ENCODE measurements at regions not wholly inside any gene's neighbourhood (a gene's known extent, or its start where the extent isn't known, plus 50 kb on each side); places are given as distances from the start of the nearest gene placed in this dataset.

GRCh38 chr4:67091673-67092072 lies 453.6 kb downstream of the CENPC start:
- Histone ChIP-seq H3K9ac (ENCODE audit: control insufficient read depth, extremely low read depth, insufficient read depth, low read length) (no peak overlapping the region), H3K79me2 (ENCODE audit: control insufficient read depth, insufficient read depth, low read length) (no peaks in the 10 kb centered on the region), H3K4me1 (ENCODE audit: control insufficient read depth, extremely low read depth, insufficient read depth, low read length) (no peaks in the 10 kb centered on the region), H3K27ac (ENCODE audit: control insufficient read depth, insufficient read depth, low read length) (no peak overlapping the region), H3K27me3 (ENCODE audit: control insufficient read depth, extremely low read depth, insufficient read depth, low read length) (no peaks in the 10 kb centered on the region), H4K20me1 (ENCODE audit: control insufficient read depth, extremely low read depth, insufficient read depth, low read length) (no peaks in the 10 kb centered on the region), H3K36me3 (ENCODE audit: control insufficient read depth in 2 of 2, extremely low read depth in 1 of 2, insufficient read depth in 2 of 2, low read length in 2 of 2) (no peaks in the 10 kb centered on the region), H2AFZ (ENCODE audit: control insufficient read depth, low read length) (no peak overlapping the region), H3K9me1 (ENCODE audit: control insufficient read depth, extremely low read depth, insufficient read depth, low read length) (no peaks in the 10 kb centered on the region), H3K9me3 (ENCODE audit: control insufficient read depth, low read depth, low read length) (no peaks in the 10 kb centered on the region), H3K4me3 (ENCODE audit: control insufficient read depth in 2 of 3, extremely low read depth in 1 of 3, insufficient read depth in 2 of 3, low read depth in 1 of 3, low read length in 3 of 3) (no peak overlapping the region), H3K4me2 (ENCODE audit: control insufficient read depth, extremely low read depth, insufficient read depth, low read depth, low read length) (no peak overlapping the region)
- dilution Hi-C loops (cut with MboI; ENCODE audit: extremely low pct_ligation_motif_present, low sequenced_read_pairs) = no loop called here
- no peak for FAIRE-seq
- DNase-seq (ENCODE audit: low read depth, low spot score) = no peak
- TF ChIP-seq CTCF (optimal IDR thresholded peaks at IDR 0.05 in 1 of 3, IDR thresholded peaks at IDR 0.05 in 1 of 3, conservative IDR thresholded peaks at IDR 0.05 in 1 of 3; ENCODE audit: extremely low read depth in 1 of 3, insufficient read depth in 2 of 3, low read length in 3 of 3) = no peak
- no peak for TF ChIP-seq EZH2 (IDR thresholded peaks at IDR 0.05; ENCODE audit: low read length)

GRCh38 chr4:67087897-67088296 lies 457.4 kb downstream of the CENPC start:
- Histone ChIP-seq H3K4me1 (ENCODE audit: control insufficient read depth, extremely low read depth, insufficient read depth, low read length) (no peaks in the 10 kb centered on the region), H3K9me3 (ENCODE audit: control insufficient read depth, low read depth, low read length) (no peaks in the 10 kb centered on the region), H3K4me3 (ENCODE audit: control insufficient read depth in 2 of 3, extremely low read depth in 1 of 3, insufficient read depth in 2 of 3, low read depth in 1 of 3, low read length in 3 of 3) (no peak overlapping the region), H3K9ac (ENCODE audit: control insufficient read depth, extremely low read depth, insufficient read depth, low read length) (no peak overlapping the region), H3K9me1 (ENCODE audit: control insufficient read depth, extremely low read depth, insufficient read depth, low read length) (no peaks in the 10 kb centered on the region), H3K36me3 (ENCODE audit: control insufficient read depth in 2 of 2, extremely low read depth in 1 of 2, insufficient read depth in 2 of 2, low read length in 2 of 2) (no peaks in the 10 kb centered on the region), H3K79me2 (ENCODE audit: control insufficient read depth, insufficient read depth, low read length) (no peaks in the 10 kb centered on the region), H4K20me1 (ENCODE audit: control insufficient read depth, extremely low read depth, insufficient read depth, low read length) (no peaks in the 10 kb centered on the region), H3K27me3 (ENCODE audit: control insufficient read depth, extremely low read depth, insufficient read depth, low read length) (no peaks in the 10 kb centered on the region), H3K27ac (ENCODE audit: control insufficient read depth, insufficient read depth, low read length) (no peak overlapping the region), H2AFZ (ENCODE audit: control insufficient read depth, low read length) (no peak overlapping the region), H3K4me2 (ENCODE audit: control insufficient read depth, extremely low read depth, insufficient read depth, low read depth, low read length) (no peak overlapping the region)
- FAIRE-seq = no peak
- dilution Hi-C loops (cut with MboI; ENCODE audit: extremely low pct_ligation_motif_present, low sequenced_read_pairs) = no loop called here
- peak; percentile 9 for DNase-seq (ENCODE audit: low read depth, low spot score)
- TF ChIP-seq EZH2 (IDR thresholded peaks at IDR 0.05; ENCODE audit: low read length) (no peak), CTCF (optimal IDR thresholded peaks at IDR 0.05 in 1 of 3, IDR thresholded peaks at IDR 0.05 in 1 of 3, conservative IDR thresholded peaks at IDR 0.05 in 1 of 3; ENCODE audit: extremely low read depth in 1 of 3, insufficient read depth in 2 of 3, low read length in 3 of 3) (peak; percentile 52 to 58 (median 58))

All from keratinocyte (primary cell).